ENCODE measurements at regions not wholly inside any gene's neighbourhood (a gene's known extent, or its start where the extent isn't known, plus 50 kb on each side); places are given as distances from the start of the nearest gene placed in this dataset.

DNA sequence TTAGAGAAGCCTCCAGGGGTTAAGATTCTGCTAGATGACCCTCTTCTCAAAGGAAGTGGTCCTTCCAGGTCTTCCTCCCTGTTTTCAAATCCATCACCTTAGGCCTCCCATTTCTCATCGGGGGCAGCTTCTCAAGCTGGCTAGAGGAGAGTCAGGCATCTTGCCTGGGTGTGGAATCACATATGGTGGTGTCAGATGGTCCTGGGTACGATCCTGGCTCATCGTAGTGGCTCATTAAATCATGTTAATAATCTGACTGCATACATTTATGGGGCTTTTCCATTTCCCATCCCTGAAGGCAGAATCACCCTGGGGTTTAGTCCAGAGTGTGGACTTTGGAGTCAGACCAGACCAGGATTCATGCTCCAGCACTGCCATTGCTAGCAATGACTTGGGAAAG lies 132.6 kb downstream of the RPS24 start:
- no peak overlapping the region for H3K27ac ChIP-seq
- TF ChIP-seq CTCF (IDR thresholded peaks at IDR 0.05) = no peak
- no peak for ATAC-seq
- no peak for DNase-seq
- H3K27me3 ChIP-seq = no peaks in the 10 kb centered on the region
- no peaks in the 10 kb centered on the region for H3K4me1 ChIP-seq
- intact Hi-C loops (cut with DNase I) = no loop called here
- no peak overlapping the region for H3K4me3 ChIP-seq
- H3K9me3 ChIP-seq = peaks cover 0 to 10% of the 10 kb centered on the region in 2 donors
- no peaks in the 10 kb centered on the region for H3K36me3 ChIP-seq

GRCh38 chr10:78169214-78169613 lies 135.6 kb downstream of the RPS24 start:
- intact Hi-C loops (cut with DNase I) = no loop called here
- no peak overlapping the region for H3K4me3 ChIP-seq
- no peaks in the 10 kb centered on the region for H3K27me3 ChIP-seq
- no peak overlapping the region for H3K27ac ChIP-seq
- H3K4me1 ChIP-seq = no peaks in the 10 kb centered on the region
- ATAC-seq (no peak), DNase-seq (no peak)
- TF ChIP-seq CTCF (IDR thresholded peaks at IDR 0.05) = no peak
- H3K36me3 ChIP-seq = no peaks in the 10 kb centered on the region
- H3K9me3 ChIP-seq = no peaks in the 10 kb centered on the region

DNA sequence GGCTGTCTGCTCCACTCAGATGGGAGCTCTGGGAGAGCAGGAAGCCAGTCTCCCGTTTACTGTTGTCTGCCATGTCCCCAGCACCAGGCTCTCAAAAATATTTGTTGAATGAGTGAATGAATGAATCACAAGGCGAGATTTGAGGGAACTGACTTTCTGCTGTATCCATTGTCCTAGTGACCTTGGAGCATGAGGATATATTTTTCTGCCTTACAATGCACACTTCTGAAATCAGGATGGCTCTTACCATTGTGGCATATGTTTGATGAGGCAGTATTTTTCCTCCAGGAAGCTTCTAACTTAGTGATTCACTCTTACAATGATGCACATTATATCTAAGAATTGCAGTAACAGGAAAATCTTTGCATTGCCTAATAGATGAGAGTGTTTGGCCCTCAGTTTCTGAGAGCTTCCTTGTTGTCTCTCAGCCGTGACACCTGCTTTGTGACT lies 136.4 kb downstream of the RPS24 start:
- Histone ChIP-seq H3K4me1 (no peaks in the 10 kb centered on the region), H3K27me3 (no peaks in the 10 kb centered on the region), H3K9me3 (no peaks in the 10 kb centered on the region), H3K4me3 (no peak overlapping the region), H3K36me3 (no peaks in the 10 kb centered on the region), H3K27ac (no peak overlapping the region)
- ATAC-seq (no peak), DNase-seq (no peak)
- no peak for TF ChIP-seq CTCF (IDR thresholded peaks at IDR 0.05)
- intact Hi-C loops (cut with DNase I) = no loop called here

- Histone ChIP-seq H3K27ac (no peak overlapping the region), H3K4me3 (no peak overlapping the region), H3K4me1 (no peaks in the 10 kb centered on the region), H3K36me3 (no peaks in the 10 kb centered on the region), H3K27me3 (no peaks in the 10 kb centered on the region), H3K9me3 (no peaks in the 10 kb centered on the region)
- intact Hi-C loops (cut with DNase I) = no loop called here
- DNase-seq (no peak), ATAC-seq (no peak)
- TF ChIP-seq CTCF (IDR thresholded peaks at IDR 0.05) = no peak
Measured at GRCh38 chr10:78171633-78172400, 138.2 kb downstream of the RPS24 start.

GRCh38 chr10:78173360-78174015 lies 139.8 kb downstream of the RPS24 start:
- H3K9me3 ChIP-seq = no peaks in the 10 kb centered on the region
- no peaks in the 10 kb centered on the region for H3K36me3 ChIP-seq
- ATAC-seq = peak; percentile 87
- no peaks in the 10 kb centered on the region for H3K27me3 ChIP-seq
- H3K27ac ChIP-seq = no peak overlapping the region
- intact Hi-C loops (cut with DNase I) = no loop called here
- H3K4me1 ChIP-seq = no peaks in the 10 kb centered on the region
- TF ChIP-seq CTCF (IDR thresholded peaks at IDR 0.05) = no peak
- DNase-seq = peak in 2 of 4 donors; percentile 48 to 54
- H3K4me3 ChIP-seq = no peak overlapping the region

Measured in left lung (tissue), 4 donors.